GM20431 (cell line): ENCODE measurements at regions not wholly inside any gene's neighbourhood (a gene's known extent, or its start where the extent isn't known, plus 50 kb on each side); places are given as distances from the start of the nearest gene placed in this dataset.

Experiments
- in situ Hi-C: fragments of 300-500 bp; cut with MseI, MboI; formaldehyde crosslinking; loops from one replicate; pipeline ENCODE4 v1.15.0; 2020; ENCODE audit warnings: low sequenced_read_pairs; ENCODE audit not compliant: unreplicated experiment

GRCh38 chr2:42918671-42919318 is 126.4 kb upstream of the HAAO start:
- in situ Hi-C loops = no loop called here

GRCh38 chr2:42918041-42918440 is 125.7 kb upstream of the HAAO start:
- in situ Hi-C loops = no loop called here

- in situ Hi-C loops = no loop called here
Measured at GRCh38 chr2:42917425-42917927, 125.1 kb upstream of the HAAO start.

- in situ Hi-C loops = no loop called here
Measured at GRCh38 chr2:42916324-42916723, 123.9 kb upstream of the HAAO start.

- in situ Hi-C loops = no loop called here
Measured at GRCh38 chr2:42914860-42915259, 122.5 kb upstream of the HAAO start.

- in situ Hi-C loops = no loop called here
Measured at GRCh38 chr2:42914314-42914713, 121.9 kb upstream of the HAAO start.

GRCh38 chr2:42913280-42913878 is 121.0 kb upstream of the HAAO start:
- in situ Hi-C loops = no loop called here

- in situ Hi-C loops = no loop called here
Measured at GRCh38 chr2:42910645-42911405, 118.4 kb upstream of the HAAO start.

- in situ Hi-C loops = no loop called here
Measured at GRCh38 chr2:42909966-42910365, 117.6 kb upstream of the HAAO start.

- in situ Hi-C loops = no loop called here
Measured at GRCh38 chr2:42908518-42909200, 116.3 kb upstream of the HAAO start.

GRCh38 chr2:42907835-42908234 is 115.5 kb upstream of the HAAO start:
- in situ Hi-C loops = no loop called here

- in situ Hi-C loops = no loop called here
Measured at GRCh38 chr2:42906557-42907411, 114.4 kb upstream of the HAAO start.

- in situ Hi-C loops = no loop called here
Measured at GRCh38 chr2:42906111-42906556, 113.8 kb upstream of the HAAO start.

- in situ Hi-C loops = no loop called here
Measured at GRCh38 chr2:42905341-42906110, 113.1 kb upstream of the HAAO start.

- in situ Hi-C loops = no loop called here
Measured at GRCh38 chr2:42904576-42904876, 112.1 kb upstream of the HAAO start.

- in situ Hi-C loops = no loop called here
Measured at GRCh38 chr2:42903821-42904575, 111.6 kb upstream of the HAAO start.

GRCh38 chr2:42902939-42903709 is 110.7 kb upstream of the HAAO start:
- in situ Hi-C loops = no loop called here
